HG03097 (cell line): ENCODE measurements at regions not wholly inside any gene's neighbourhood (a gene's known extent, or its start where the extent isn't known, plus 50 kb on each side); places are given as distances from the start of the nearest gene placed in this dataset.
"Not testable (repeated sequence)": the region's sequence is repeated elsewhere in the genome, so short reads cannot be mapped to it uniquely, and the experiment has no call there.

Experiments used
- ATAC-seq: cut with Tn5 transposase; IDR thresholded peaks from one replicate; pipeline ENCODE4 v1.9.1; 2021; ENCODE audit not compliant: unreplicated experiment, low FRiP score

GRCh38 chr12:46087916-46088439, 97.6 kb upstream of the SCAF11 start:
- ATAC-seq, result no peak

DNA sequence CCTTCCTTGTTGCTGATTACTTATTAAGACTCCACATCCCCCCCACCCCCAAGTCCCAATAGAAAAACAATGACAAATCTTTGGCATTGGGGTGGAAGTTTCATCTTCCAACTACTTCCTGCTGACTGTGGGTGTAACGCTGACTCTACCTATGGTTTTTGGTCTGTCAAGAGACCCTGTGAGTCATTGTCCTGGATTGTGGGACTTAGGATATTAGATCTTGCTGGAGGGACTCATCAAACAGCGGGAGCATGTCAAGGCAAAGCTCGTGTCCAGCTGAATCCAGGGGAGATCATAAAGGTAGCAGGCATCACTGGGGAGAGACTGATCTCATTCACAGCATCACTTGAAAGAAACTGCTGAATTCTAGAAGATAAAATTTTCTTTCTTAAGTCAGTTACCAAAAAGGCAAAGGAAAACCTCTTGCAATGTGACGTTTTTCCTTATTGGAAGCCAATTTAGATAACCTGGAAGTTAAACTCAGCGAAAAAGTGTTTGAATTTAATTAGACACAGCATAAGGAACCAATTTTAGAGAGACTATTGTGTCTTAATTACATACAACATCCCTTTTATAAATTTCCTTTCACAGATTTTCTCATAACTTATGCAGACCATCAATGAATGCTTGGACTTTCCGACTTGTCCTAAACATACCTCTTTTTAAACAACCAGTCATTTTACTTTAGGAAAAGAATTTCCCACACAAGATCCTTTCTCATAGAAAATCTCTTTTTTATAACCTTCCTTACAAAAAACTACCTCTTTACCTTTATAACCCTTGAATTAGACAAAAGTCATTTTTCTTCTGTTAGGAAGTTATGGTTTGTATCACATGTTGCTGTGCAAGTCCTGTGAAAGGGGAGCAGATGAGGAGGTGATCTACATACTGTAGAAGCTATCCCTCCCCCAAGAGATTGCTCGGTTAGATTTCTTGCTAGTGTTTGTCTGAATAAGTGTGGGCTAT, 94.6 kb upstream of the SCAF11 start:
- no peak for ATAC-seq

DNA sequence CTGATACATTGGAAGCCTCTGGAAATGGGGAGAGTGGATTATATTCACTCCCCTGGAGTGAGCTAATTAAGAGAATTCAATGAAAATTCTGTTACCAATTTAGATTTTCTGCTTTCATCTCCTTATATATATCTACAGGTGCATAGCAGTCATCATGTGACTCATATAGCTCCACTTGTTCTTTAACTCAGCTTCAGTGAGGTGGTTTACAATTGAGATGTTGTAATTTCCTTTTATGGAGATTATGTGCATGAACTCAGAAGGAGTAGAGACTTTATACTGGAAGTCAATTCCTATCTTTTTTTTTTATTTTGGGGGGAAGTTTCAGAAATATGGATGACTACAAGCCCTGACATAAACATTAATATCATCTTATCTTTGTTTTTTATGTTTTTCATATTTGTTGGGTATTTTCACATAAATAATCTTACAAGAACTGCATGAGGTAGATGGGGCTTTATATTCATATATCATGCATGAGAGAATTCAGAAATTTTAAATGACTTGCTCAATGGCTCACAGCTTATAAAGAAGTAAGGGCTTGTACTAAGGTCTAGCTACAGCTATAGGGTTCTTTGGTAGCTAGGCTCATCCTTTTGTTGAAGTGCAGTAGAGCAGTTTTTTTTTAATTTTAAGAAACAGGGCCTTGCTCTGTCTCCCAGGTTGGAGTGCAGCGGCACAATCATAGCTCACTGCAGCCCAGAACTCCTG, 92.3 kb upstream of the SCAF11 start:
- no peak for ATAC-seq

- no peak for ATAC-seq
Observed at GRCh38 chr12:46073321-46073720, 82.9 kb upstream of the SCAF11 start.

- peak; percentile 88 for ATAC-seq
Observed at GRCh38 chr12:46071769-46072624, 81.6 kb upstream of the SCAF11 start.

DNA sequence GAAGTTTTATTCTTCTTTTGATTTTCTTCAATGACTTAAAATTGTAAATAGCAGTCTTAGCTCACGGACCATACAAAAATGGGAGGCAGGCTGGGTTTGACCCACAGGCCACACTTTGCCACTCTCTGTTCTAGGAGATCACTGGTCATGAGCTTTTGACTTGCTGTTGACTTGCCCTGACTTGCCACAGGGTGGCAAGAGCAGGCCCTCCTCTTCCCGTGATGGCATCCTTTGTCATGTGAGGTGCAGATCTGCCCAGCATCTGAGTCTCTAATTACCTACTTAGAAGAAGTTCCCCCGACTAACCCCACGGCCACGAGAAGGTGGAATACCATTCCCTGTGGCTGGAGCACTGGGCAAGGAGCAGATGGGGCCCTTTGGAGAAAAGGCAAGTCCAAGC, 81.0 kb upstream of the SCAF11 start:
- ATAC-seq, result no peak

- no peak for ATAC-seq
Observed at GRCh38 chr12:46067094-46067493, 76.7 kb upstream of the SCAF11 start.

DNA sequence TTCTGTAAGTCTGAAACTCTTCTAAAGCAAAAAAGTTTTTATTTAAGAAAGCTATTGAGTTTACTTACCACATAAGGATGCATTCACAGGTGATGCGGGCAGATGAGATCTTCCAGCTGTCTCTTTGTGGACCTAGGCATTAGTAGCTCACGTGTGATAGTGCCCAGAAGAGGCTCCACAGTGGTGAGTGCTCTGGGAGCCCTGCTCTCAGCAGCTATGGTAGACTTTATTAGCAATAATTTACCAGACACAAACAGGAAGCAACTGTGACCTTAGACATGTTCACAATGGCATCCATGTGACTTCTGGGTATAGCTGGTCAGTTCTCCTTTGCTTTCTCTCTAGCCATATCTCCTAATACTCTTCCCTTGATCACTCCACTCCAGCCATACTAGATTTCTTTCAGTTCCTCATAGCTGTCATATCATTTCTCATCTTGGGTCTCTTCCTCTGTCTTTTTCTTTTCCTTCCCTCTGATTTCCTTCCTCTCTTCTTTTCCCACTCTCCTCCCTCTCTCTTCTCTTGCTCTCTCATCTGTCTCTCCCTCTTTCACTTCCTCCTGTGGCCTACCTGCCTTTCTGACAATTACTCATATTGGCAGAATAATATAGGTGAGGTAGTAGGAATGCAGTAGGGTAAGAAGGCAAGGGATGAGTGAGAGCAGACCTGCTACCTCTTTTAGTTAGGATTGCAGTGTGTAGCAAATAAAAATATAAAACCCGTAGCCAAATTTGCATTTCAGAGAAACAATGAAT, 75.2 kb upstream of the SCAF11 start:
- ATAC-seq, result peak; percentile 83

DNA sequence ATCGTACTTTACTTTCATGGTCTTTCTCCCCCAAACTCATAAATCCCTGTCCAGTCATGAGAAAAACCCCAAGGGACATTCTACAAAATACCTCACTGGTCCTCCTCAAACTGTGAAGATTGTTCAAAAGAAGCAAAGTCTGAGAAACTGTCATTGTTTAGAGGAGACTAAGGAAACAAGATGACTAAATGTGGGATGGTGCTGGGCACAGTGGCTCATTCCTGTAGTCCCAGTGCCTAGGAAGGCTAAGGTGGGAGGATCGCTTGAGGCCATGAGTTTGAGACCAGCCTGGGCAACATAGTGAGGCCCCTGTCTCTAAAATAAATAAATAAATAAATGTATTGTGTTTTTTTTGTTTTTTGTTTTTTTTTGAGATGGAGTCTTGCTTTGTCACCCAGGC, 74.2 kb upstream of the SCAF11 start:
- ATAC-seq, result no peak

GRCh38 chr12:46058697-46059096, 68.3 kb upstream of the SCAF11 start:
- not testable (repeated sequence) for ATAC-seq

DNA sequence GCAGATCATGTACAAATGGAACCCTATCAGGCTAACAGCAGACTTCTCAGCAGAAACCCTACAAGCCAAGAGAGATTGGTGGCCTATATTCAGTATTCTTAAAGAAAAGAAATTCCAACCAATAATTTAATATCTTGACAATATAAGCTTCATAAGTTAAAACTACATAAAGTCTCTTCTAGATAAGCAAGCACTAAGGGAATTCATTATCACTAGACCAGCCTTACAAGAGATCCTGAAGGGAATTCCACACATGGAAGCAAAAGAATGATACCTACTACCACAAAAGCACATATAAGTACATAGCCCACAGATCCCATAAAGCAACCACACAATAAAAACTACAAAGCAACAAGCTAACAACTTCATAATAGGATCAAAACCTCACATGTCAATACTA, 60.4 kb upstream of the SCAF11 start:
- ATAC-seq, result no peak

DNA sequence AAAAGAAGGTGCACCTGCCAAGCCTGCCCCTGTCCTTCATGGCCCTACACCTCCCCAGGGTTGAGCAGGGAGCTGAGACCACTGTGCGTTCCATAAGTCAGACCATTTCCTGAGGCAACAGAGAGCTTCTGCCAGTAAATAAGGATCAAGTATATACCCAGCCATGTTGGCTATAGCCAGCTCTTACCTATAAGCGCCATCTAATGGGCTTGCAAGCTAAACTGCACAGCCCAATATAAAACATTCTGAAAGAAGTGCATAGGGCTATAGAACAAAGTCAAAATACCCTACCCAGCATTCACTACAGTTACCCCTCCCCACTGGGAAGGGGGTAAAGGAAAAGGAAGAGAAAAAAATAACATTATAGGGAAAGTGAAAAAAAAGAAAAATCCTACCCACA, 59.3 kb upstream of the SCAF11 start:
- ATAC-seq, result no peak

DNA sequence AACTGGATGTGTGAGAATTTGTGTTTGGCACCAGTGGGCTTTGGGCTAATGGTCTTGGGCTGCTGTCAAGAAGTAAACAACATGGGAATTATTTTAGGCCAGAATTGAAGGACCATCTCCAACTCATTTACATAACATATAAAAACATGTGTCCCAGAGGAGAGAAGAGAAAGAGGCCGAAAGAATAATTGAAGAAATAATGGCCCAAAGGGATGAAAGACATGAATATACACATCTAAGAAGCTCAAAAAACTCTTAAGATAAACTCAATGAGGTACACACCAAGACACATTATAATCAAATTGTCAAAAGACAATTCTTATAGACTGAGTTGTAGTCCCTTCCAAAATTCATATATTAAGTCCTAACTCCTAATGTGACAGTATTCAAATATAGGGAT, 56.1 kb upstream of the SCAF11 start:
- no peak for ATAC-seq

GRCh38 chr12:46043972-46044520, 53.7 kb upstream of the SCAF11 start:
- no peak for ATAC-seq
